Karpas-422 (cell line): ENCODE measurements at regions not wholly inside any gene's neighbourhood (a gene's known extent, or its start where the extent isn't known, plus 50 kb on each side); places are given as distances from the start of the nearest gene placed in this dataset.
"Not testable (repeated sequence)": the region's sequence is repeated elsewhere in the genome, so short reads cannot be mapped to it uniquely, and the experiment has no call there.

Experiments used
- DNase-seq: peaks from one replicate; pipeline ENCODE4 v3.0.0-alpha.2; 2015
- H2AFZ ChIP-seq: fragments of 200-600 bp; sonication (generic); 2 replicates; pipeline ENCODE4 v1.6.1; 2014; ENCODE audit warnings: antibody characterized with exemption, low read length, mixed read lengths
- H3K27ac ChIP-seq: fragments of 200-600 bp; sonication (generic); 2 replicates; pipeline ENCODE4 v1.5.1; 2014; ENCODE audit warnings: mild to moderate bottlenecking, low read length, moderate library complexity
- H3K27me3 ChIP-seq: fragments of 200-600 bp; sonication (generic); 2 replicates; pipeline ENCODE4 v1.6.1; 2014; ENCODE audit warnings: low read length, mixed read lengths
- H3K36me3 ChIP-seq: fragments of 200-600 bp; sonication (generic); 2 replicates; pipeline ENCODE4 v1.6.1; 2014; ENCODE audit warnings: low read length, mixed read lengths; ENCODE audit not compliant: insufficient read depth
- H3K4me1 ChIP-seq: fragments of 200-600 bp; sonication (generic); 2 replicates; pipeline ENCODE4 v1.6.1; 2014; ENCODE audit warnings: mild to moderate bottlenecking, low read length, mixed read lengths
- H3K4me2 ChIP-seq: fragments of 200-600 bp; sonication (generic); 2 replicates; pipeline ENCODE4 v1.6.1; 2014; ENCODE audit warnings: low read length, low read depth, mild to moderate bottlenecking; ENCODE audit not compliant: poor library complexity, severe bottlenecking
- H3K4me3 ChIP-seq: fragments of 200-600 bp; sonication (generic); 2 replicates; pipeline ENCODE4 v1.5.1; 2014; ENCODE audit warnings: mild to moderate bottlenecking, antibody characterized with exemption, low read length, mixed read lengths
- H3K79me2 ChIP-seq: fragments of 200-600 bp; sonication (generic); 2 replicates; pipeline ENCODE4 v1.6.1; 2014; ENCODE audit warnings: mild to moderate bottlenecking, low read length, mixed read lengths
- H3K9ac ChIP-seq: fragments of 200-600 bp; sonication (generic); 2 replicates; pipeline ENCODE4 v1.6.0; 2014; ENCODE audit warnings: low read length
- H3K9me2 ChIP-seq: fragments of 200-600 bp; sonication (generic), shearing (Covaris generic); replicated peaks from 2 replicates; pipeline ENCODE4 v1.6.0; 2014; ENCODE audit warnings: mild to moderate bottlenecking, low read length, moderate library complexity; ENCODE audit not compliant: insufficient read depth
- H3K9me3 ChIP-seq: fragments of 300-700, 200-600 bp; sonication (generic); 2 replicates; pipeline ENCODE4 v1.6.1; 2014; ENCODE audit warnings: low read length, mixed read lengths
- H4K20me1 ChIP-seq: fragments of 200-600 bp; sonication (generic); 2 replicates; pipeline ENCODE4 v1.6.1; 2014; ENCODE audit warnings: mild to moderate bottlenecking, antibody characterized with exemption, low read length, low read depth; ENCODE audit not compliant: insufficient read depth

DNA sequence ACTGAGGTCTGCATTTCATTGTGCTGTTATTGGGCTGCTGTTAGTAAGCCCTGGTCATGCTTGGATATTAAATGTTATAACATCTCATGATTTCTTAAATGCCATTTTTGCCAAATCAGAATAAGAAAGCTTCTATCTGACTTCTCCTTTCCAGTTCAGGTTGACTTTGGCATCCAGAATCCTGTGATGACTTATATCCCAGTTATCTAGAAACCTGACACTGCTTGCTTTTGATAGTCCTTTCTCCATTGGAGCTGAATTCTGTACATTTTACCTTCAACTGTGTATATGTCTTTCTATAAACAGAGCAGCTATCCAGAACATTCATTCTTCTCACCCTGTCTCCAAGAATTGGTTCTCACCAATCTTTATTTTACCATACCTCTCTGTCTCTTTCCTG is 257.7 kb upstream of the GNPDA2 start:
- Histone ChIP-seq H3K36me3 (no peaks in the 10 kb centered on the region), H3K27me3 (no peaks in the 10 kb centered on the region), H2AFZ (no peak overlapping the region), H3K27ac (no peak overlapping the region), H4K20me1 (no peaks in the 10 kb centered on the region), H3K79me2 (no peaks in the 10 kb centered on the region), H3K4me2 (no peak overlapping the region), H3K9me2 (no peaks in the 10 kb centered on the region), H3K4me3 (no peak overlapping the region), H3K4me1 (no peaks in the 10 kb centered on the region), H3K9ac (no peak overlapping the region), H3K9me3 (peaks cover 8% of the 10 kb centered on the region; the same call in 1 of the 2 replicates)
- no peak for DNase-seq

DNA sequence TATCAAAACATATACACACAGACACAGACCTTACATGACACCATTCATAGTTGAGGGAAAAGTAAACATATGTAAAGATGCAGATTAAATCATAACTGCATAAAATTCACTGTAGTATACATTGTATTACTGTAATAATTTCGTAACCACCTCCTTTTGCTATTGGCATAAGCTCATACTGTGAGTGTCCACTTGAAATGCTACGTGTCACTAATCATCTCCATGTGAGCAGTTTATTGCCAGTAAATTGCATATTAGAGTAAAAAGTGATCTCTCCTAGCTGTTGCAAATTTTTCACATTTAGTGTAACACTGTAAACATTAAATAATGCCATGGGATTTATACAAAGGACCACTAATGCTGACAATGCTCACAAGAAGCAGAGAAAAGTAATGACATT is 256.7 kb upstream of the GNPDA2 start:
- Histone ChIP-seq H3K79me2 (no peaks in the 10 kb centered on the region), H3K36me3 (no peaks in the 10 kb centered on the region), H4K20me1 (no peaks in the 10 kb centered on the region), H3K27ac (no peak overlapping the region), H3K4me2 (no peak overlapping the region), H3K4me3 (no peak overlapping the region), H3K27me3 (no peaks in the 10 kb centered on the region), H3K9ac (no peak overlapping the region), H3K4me1 (no peaks in the 10 kb centered on the region), H3K9me2 (no peaks in the 10 kb centered on the region), H2AFZ (no peak overlapping the region), H3K9me3 (peaks cover 12% of the 10 kb centered on the region)
- DNase-seq: no peak

DNA sequence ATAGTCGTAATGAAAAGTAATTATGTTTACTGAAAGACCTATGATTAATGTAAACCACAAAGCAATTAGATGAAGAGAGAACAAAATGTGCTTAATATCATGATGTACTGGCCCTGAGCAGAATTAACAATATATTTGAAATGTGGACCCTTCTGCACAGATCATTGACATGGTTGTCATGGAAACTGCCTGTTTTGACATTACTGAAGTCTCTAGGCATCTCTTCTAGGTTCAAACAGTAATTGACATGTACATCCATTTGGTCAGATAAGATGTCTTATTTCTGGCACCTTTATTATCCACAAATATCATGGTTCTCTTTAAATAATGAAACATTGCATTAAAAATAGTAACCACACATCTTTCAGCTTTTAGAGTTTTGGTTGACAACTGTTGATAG is 251.7 kb upstream of the GNPDA2 start:
- H3K9me3 ChIP-seq: peaks cover 14% of the 10 kb centered on the region; the same call in 1 of the 2 replicates
- H3K79me2 ChIP-seq: no peaks in the 10 kb centered on the region
- no peaks in the 10 kb centered on the region for H3K27me3 ChIP-seq
- no peaks in the 10 kb centered on the region for H3K9me2 ChIP-seq
- no peaks in the 10 kb centered on the region for H4K20me1 ChIP-seq
- no peak overlapping the region for H3K4me2 ChIP-seq
- H2AFZ ChIP-seq: no peak overlapping the region
- no peak overlapping the region for H3K4me3 ChIP-seq
- DNase-seq: no peak
- no peaks in the 10 kb centered on the region for H3K36me3 ChIP-seq
- no peaks in the 10 kb centered on the region for H3K4me1 ChIP-seq
- H3K27ac ChIP-seq: no peak overlapping the region
- no peak overlapping the region for H3K9ac ChIP-seq

DNA sequence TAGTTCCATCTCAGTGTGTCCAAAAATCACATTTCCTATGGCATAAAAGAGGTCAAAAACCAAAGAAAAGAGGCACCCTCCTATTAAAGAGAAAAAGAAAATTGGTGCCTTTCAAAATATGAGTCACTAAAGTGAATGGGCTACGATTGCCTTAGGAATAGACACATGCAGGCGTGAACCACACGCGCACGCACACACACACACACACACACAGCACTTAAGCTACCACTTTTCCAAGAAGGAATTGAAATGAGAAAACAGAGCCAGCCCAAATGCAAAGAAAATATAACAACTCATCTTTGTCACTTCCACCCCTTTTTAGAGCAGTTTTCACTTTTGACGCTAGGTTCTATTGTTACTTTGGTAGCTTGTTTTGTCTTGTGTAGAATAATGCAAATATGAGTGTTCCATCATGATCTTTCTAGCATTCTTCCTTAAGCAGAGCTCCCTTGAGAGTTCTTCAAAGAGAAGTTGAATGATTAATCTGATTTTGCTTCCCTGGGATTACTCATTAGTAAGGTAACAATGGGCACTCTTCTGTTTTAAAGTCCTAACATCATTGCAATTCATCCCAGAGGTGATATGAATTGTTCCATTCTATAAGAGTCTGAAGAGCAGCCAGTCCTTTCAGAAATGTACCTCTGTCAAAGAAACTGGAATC is 239.2 kb upstream of the GNPDA2 start:
- no peak for DNase-seq
- H4K20me1 ChIP-seq: no peaks in the 10 kb centered on the region
- no peaks in the 10 kb centered on the region for H3K27me3 ChIP-seq
- H3K27ac ChIP-seq: no peak overlapping the region
- H3K9ac ChIP-seq: no peak overlapping the region
- no peaks in the 10 kb centered on the region for H3K9me2 ChIP-seq
- no peaks in the 10 kb centered on the region for H3K79me2 ChIP-seq
- no peaks in the 10 kb centered on the region for H3K36me3 ChIP-seq
- peaks cover 38% of the 10 kb centered on the region for H3K9me3 ChIP-seq
- H3K4me2 ChIP-seq: no peak overlapping the region
- no peak overlapping the region for H3K4me3 ChIP-seq
- no peak overlapping the region for H2AFZ ChIP-seq
- no peaks in the 10 kb centered on the region for H3K4me1 ChIP-seq

DNA sequence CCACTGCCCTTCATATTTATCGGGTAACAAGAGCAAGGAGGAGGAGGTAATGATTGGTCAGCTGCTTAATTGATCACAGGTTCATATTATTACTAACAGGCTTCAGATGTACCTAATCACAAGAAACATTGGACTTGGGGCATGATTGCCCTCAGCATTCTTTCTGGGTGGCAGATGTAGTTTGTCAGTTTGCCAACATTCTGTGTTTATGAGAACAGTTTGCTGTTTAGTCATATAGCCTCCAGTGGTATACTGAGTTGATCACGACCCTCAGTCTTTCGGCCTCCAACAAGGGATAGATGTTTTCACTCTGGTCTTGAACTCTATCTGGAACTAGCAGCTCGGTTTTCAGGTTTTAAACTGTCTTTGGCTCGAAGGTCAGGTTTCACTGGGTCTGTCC is 237.7 kb upstream of the GNPDA2 start:
- DNase-seq, H3K4me2 ChIP-seq, H3K27me3 ChIP-seq, H4K20me1 ChIP-seq, H3K27ac ChIP-seq, H3K36me3 ChIP-seq, H3K79me2 ChIP-seq, H3K9me2 ChIP-seq, H3K4me1 ChIP-seq, H3K4me3 ChIP-seq, H3K9ac ChIP-seq, H2AFZ ChIP-seq: not testable (repeated sequence)
- peaks cover 48% of the 10 kb centered on the region for H3K9me3 ChIP-seq

DNA sequence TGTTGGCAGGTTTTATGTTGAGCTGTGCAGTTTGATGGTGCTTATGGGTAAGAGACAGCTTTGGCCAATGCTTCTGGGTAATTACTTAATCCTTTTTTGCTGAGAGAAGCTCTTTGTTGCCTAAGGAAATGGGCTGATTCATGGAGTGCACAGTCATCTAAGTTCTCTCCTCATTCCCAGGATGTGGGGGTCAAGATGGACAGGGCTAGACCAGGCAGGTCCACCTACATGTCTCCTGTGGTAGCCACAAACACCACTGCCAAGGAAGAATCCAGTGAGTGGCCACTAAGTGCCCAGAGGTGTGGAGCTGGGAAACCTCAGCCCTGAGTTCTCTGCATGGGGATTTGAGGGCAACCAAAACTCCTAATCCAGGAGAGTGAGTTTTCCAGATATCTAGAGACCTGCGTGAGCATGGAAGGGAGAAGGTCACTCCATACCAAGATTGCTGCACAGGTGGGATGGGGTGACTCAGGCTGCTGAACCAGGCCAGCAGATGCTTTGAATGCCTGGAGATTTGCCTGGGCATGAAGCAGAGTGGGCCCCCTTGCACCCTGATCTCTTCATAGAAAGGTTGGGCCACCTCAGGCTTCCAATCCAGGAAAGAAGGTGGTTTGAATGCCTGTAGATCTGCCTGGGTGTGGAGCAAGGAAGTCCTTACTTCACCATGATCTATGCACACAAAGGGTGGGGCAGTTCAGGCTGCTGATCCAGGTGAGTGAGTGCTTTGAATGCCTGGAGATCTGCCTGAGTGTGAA is 234.8 kb upstream of the GNPDA2 start:
- Histone ChIP-seq H3K9ac (no peak overlapping the region), H3K27me3 (no peaks in the 10 kb centered on the region), H3K79me2 (no peaks in the 10 kb centered on the region), H3K36me3 (no peaks in the 10 kb centered on the region), H4K20me1 (no peaks in the 10 kb centered on the region), H3K9me3 (peaks cover 43% of the 10 kb centered on the region), H3K4me1 (no peaks in the 10 kb centered on the region), H3K4me3 (no peak overlapping the region), H3K27ac (no peak overlapping the region), H2AFZ (no peak overlapping the region), H3K4me2 (no peak overlapping the region), H3K9me2 (no peaks in the 10 kb centered on the region)
- DNase-seq: no peak

DNA sequence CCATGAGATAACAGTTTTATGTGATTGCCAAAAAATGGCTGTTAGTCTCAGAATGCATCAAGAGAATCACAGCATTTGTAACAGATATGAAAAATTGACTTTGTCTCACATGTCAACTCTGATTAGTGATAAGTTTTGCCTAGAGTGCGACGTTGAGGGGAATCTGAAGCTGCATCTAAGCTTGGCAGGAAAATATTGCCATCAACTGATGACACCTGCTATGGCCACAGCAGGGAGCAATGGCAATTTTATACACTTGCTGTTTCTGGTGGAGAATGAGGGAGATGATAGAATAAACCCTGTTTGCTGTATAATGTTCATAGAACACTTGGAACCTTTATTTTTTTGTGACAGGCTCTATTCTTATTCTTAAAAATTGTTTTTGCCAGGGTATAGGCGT is 205.4 kb upstream of the GNPDA2 start:
- no peaks in the 10 kb centered on the region for H4K20me1 ChIP-seq
- H2AFZ ChIP-seq: no peak overlapping the region
- H3K27me3 ChIP-seq: no peaks in the 10 kb centered on the region
- peaks cover 3% of the 10 kb centered on the region for H3K4me1 ChIP-seq
- no peak overlapping the region for H3K4me2 ChIP-seq
- no peak for DNase-seq
- no peaks in the 10 kb centered on the region for H3K36me3 ChIP-seq
- H3K79me2 ChIP-seq: no peaks in the 10 kb centered on the region
- no peaks in the 10 kb centered on the region for H3K9me3 ChIP-seq
- H3K9ac ChIP-seq: no peak overlapping the region
- no peak overlapping the region for H3K27ac ChIP-seq
- H3K9me2 ChIP-seq: no peaks in the 10 kb centered on the region
- no peak overlapping the region for H3K4me3 ChIP-seq

DNA sequence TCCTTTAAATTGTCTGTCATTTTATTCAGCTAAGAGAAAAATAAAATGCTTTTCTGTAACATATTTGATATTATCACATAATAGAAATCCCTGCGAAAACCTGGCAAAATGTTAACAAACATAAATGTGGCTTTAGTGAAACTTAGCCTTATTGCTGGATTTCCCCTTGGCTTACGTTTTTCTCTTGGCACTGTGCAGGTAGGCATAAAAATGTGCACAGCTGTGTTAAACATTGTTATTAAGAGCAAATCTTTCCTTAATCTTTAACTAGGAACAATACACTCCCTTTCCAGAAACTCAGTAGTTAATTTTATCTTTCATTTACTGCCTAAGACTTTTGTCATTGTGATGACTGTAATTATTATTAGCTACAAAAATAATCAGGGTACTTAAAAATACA is 202.4 kb upstream of the GNPDA2 start:
- Histone ChIP-seq H3K4me2 (no peak overlapping the region), H3K9ac (no peak overlapping the region), H3K36me3 (no peaks in the 10 kb centered on the region), H2AFZ (no peak overlapping the region), H3K27me3 (no peaks in the 10 kb centered on the region), H3K4me1 (peaks cover 13% of the 10 kb centered on the region), H3K4me3 (no peak overlapping the region), H4K20me1 (no peaks in the 10 kb centered on the region), H3K27ac (no peak overlapping the region), H3K9me2 (no peaks in the 10 kb centered on the region), H3K79me2 (no peaks in the 10 kb centered on the region), H3K9me3 (no peaks in the 10 kb centered on the region)
- DNase-seq: no peak
